ENCODE measurements at regions not wholly inside any gene's neighbourhood (a gene's known extent, or its start where the extent isn't known, plus 50 kb on each side); places are given as distances from the start of the nearest gene placed in this dataset.

DNA sequence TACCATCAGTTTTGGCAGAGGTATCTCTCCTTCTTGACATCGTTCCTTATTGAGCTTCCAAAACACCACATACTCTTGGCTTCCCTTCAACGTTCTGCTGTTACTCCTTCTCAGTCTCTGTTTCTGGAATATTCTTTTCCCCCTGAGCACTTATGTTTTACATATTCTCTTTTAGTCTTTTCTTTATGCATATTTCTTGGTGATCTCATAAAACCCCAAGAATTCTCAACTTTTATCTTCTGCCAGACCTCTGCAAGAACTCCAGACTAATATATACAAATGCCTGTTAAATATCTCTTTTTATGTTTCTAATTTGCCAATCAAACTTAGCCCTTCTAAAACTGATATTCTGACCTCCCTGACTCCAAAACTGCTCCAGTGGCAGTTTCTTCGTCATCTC lies 453.4 kb upstream of the CTNND2 start:
- Histone ChIP-seq H3K36me3 (no peaks in the 10 kb centered on the region), H3K4me1 (no peaks in the 10 kb centered on the region), H3K4me3 (no peak overlapping the region), H3K27ac (no peak overlapping the region), H3K9me3 (peaks cover 0 to 39% (median 19%) of the 10 kb centered on the region in 8 donors), H3K27me3 (replicated peaks in 1 of 7) (no peaks in the 10 kb centered on the region)
- DNase-seq: no peak
- no peak for TF ChIP-seq POLR2A (IDR thresholded peaks at IDR 0.05)
- TF ChIP-seq POLR2AphosphoS5 (IDR thresholded peaks at IDR 0.05): no peak
- TF ChIP-seq, protein P1, sequence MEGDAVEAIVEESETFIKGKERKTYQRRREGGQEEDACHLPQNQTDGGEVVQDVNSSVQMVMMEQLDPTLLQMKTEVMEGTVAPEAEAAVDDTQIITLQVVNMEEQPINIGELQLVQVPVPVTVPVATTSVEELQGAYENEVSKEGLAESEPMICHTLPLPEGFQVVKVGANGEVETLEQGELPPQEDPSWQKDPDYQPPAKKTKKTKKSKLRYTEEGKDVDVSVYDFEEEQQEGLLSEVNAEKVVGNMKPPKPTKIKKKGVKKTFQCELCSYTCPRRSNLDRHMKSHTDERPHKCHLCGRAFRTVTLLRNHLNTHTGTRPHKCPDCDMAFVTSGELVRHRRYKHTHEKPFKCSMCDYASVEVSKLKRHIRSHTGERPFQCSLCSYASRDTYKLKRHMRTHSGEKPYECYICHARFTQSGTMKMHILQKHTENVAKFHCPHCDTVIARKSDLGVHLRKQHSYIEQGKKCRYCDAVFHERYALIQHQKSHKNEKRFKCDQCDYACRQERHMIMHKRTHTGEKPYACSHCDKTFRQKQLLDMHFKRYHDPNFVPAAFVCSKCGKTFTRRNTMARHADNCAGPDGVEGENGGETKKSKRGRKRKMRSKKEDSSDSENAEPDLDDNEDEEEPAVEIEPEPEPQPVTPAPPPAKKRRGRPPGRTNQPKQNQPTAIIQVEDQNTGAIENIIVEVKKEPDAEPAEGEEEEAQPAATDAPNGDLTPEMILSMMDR (IDR thresholded peaks at IDR 0.05 in 8 of 11, conservative IDR thresholded peaks at IDR 0.05 in 3 of 11): no peak
- WGBS, 5 donors: 60 to 70% (median 66%) methylated on average over 3 of the region's 3 CpGs
- intact Hi-C loops (cut with DNase I; ENCODE audit: low total_unique reads): no loop called here

DNA sequence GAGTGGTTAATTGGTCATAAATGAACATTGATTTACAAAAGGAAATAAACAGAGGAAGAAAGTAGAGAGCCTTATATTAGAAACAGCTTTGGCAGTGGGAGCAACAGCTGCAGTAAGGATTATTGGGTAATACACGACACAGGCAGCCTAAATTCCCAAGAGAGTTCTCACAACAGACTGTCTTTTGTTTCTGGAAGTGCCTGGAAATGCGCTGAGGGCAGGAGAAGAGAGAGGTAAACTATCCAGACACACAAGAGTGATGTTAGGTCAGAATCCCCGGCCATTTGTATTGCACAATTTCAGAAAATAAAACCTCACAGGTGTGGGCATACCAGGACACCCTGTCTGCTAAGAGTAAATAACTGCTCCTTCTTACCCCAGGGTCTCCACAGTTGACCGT lies 450.4 kb upstream of the CTNND2 start:
- Histone ChIP-seq H3K4me1 (no peaks in the 10 kb centered on the region), H3K4me3 (no peak overlapping the region), H3K27me3 (replicated peaks in 1 of 7) (no peaks in the 10 kb centered on the region), H3K27ac (no peak overlapping the region), H3K9me3 (peaks cover 0 to 20% (median 0%) of the 10 kb centered on the region in 8 donors), H3K36me3 (no peaks in the 10 kb centered on the region)
- intact Hi-C loops (cut with DNase I; ENCODE audit: low total_unique reads): no loop called here
- 55 to 63% (median 62%) methylated on average over 4 of the region's 4 CpGs for WGBS, 5 donors
- no peak for DNase-seq
- TF ChIP-seq, protein P1 (IDR thresholded peaks at IDR 0.05 in 8 of 11, conservative IDR thresholded peaks at IDR 0.05 in 3 of 11): no peak
- TF ChIP-seq POLR2A (IDR thresholded peaks at IDR 0.05) (no peak), POLR2AphosphoS5 (IDR thresholded peaks at IDR 0.05) (no peak)

DNA sequence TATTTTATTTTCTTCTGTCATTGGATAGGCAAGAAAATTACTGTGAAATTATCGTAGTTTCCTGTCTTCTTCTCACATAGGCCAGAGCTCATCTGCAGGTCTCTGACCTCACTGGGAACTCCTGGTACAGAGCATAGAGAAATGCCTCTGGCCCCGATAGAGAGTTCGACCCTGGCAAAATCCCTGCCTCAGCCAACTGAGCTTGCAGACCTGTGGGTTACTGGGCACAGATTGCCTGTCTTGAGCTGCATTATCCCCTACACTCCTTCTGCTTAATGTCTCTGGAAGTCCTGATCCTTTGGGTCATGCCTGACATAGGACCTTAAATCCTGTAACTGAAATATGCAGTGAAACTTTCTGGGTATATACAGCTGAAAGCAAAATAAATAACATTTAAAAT lies 439.3 kb upstream of the CTNND2 start:
- H3K36me3 ChIP-seq: no peaks in the 10 kb centered on the region
- H3K4me1 ChIP-seq: no peaks in the 10 kb centered on the region
- no peak overlapping the region for H3K27ac ChIP-seq
- H3K27me3 ChIP-seq (replicated peaks in 1 of 7): no peaks in the 10 kb centered on the region
- intact Hi-C loops (cut with DNase I; ENCODE audit: low total_unique reads): no loop called here
- H3K9me3 ChIP-seq: peaks cover 0 to 26% (median 4%) of the 10 kb centered on the region in 8 donors
- no peak overlapping the region for H3K4me3 ChIP-seq
- no peak for TF ChIP-seq POLR2AphosphoS5 (IDR thresholded peaks at IDR 0.05)
- TF ChIP-seq, protein P1 (IDR thresholded peaks at IDR 0.05 in 8 of 11, conservative IDR thresholded peaks at IDR 0.05 in 3 of 11): no peak
- no peak for TF ChIP-seq POLR2A (IDR thresholded peaks at IDR 0.05)
- no peak for DNase-seq
- WGBS, 5 donors: 78 to 91% (median 83%) methylated on average over 3 of the region's 3 CpGs

GRCh38 chr5:12335938-12336337 lies 431.7 kb upstream of the CTNND2 start:
- Histone ChIP-seq H3K9me3 (peaks cover 0 to 23% (median 10%) of the 10 kb centered on the region in 8 donors), H3K27me3 (replicated peaks in 1 of 7) (no peaks in the 10 kb centered on the region), H3K36me3 (no peaks in the 10 kb centered on the region), H3K4me3 (no peak overlapping the region), H3K27ac (no peak overlapping the region), H3K4me1 (no peaks in the 10 kb centered on the region)
- TF ChIP-seq, protein P1 (IDR thresholded peaks at IDR 0.05 in 8 of 11, conservative IDR thresholded peaks at IDR 0.05 in 3 of 11): no peak
- TF ChIP-seq POLR2A (IDR thresholded peaks at IDR 0.05) (no peak), POLR2AphosphoS5 (IDR thresholded peaks at IDR 0.05) (no peak)
- WGBS, 5 donors: 48 to 63% (median 50%) methylated on average over 3 of the region's 3 CpGs
- DNase-seq: no peak
- intact Hi-C loops (cut with DNase I; ENCODE audit: low total_unique reads): no loop called here
